GM13977 (cell line): ENCODE measurements at regions not wholly inside any gene's neighbourhood (a gene's known extent, or its start where the extent isn't known, plus 50 kb on each side); places are given as distances from the start of the nearest gene placed in this dataset.

Source experiments
- DNase-seq: peaks from one replicate; pipeline ENCODE4 v3.0.0; 2012; ENCODE audit warnings: low spot score
- in situ Hi-C: fragments of 300-500 bp; cut with MboI; formaldehyde crosslinking; loops from one replicate; pipeline ENCODE4 v1.12.0; 2022; ENCODE audit warnings: low sequenced_read_pairs, low pct_unique_long_range_greater_than_20kb, mixed read lengths, inconsistent platforms; ENCODE audit not compliant: unreplicated experiment
- TF ChIP-seq, protein P1 (sequence below): IDR thresholded peaks from 2 replicates; pipeline ENCODE4 v1.5.1; 2012; ENCODE audit warnings: mild to moderate bottlenecking, control low read depth; ENCODE audit not compliant: insufficient read depth; ENCODE audit errors: extremely low read depth, missing control alignments

- TF ChIP-seq, protein P1, sequence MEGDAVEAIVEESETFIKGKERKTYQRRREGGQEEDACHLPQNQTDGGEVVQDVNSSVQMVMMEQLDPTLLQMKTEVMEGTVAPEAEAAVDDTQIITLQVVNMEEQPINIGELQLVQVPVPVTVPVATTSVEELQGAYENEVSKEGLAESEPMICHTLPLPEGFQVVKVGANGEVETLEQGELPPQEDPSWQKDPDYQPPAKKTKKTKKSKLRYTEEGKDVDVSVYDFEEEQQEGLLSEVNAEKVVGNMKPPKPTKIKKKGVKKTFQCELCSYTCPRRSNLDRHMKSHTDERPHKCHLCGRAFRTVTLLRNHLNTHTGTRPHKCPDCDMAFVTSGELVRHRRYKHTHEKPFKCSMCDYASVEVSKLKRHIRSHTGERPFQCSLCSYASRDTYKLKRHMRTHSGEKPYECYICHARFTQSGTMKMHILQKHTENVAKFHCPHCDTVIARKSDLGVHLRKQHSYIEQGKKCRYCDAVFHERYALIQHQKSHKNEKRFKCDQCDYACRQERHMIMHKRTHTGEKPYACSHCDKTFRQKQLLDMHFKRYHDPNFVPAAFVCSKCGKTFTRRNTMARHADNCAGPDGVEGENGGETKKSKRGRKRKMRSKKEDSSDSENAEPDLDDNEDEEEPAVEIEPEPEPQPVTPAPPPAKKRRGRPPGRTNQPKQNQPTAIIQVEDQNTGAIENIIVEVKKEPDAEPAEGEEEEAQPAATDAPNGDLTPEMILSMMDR: no peak
- in situ Hi-C loops: no loop called here
Measured at GRCh38 chr16:14345512-14346115, 274.5 kb downstream of the MRTFB start.

DNA sequence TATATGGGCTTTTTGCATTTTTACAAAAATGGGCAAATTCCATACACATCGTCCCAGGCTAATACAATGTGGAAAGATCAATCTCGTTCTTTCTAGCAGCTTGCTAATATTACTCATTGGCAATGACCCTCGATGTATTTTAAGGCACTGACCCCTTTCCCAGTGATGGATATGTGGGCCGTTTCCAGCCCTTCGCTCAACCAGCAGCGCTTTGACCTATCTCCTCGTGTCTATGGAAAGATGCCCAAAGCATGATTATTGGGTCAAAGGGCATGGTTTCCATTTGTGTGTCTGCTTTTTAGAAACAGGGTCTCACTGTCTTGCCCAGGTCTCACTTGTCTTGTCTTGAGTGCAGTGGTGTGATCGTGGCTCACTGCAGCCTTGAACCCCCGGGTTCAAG lies 273.8 kb downstream of the MRTFB start:
- in situ Hi-C loops: no loop called here

More at GRCh38 chr16:14345512-14346115, 274.5 kb downstream of the MRTFB start:
- DNase-seq: no peak

DNA sequence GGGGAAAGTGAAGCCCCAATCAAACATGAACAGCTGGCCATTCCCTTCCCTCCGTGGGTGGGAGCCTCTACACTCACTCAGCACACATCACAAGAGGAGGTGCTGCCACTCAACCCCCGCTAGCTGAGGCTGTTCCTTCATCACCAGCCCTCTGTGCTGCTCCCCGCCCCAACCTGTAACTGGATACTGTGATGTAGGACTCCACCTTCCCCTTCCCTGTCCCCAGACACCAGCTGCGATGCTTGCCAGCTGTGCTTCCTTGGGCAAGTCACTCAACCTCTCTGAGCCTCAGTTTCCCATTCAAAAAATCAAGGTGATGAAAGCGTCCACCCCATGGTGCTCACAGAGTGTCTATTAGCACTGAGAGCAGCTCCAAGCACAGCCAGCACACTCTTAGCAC lies 273.2 kb downstream of the MRTFB start:
- in situ Hi-C loops: no loop called here
- no peak for DNase-seq
- TF ChIP-seq, protein P1: no peak

More for the DNA sequence above, 273.8 kb downstream of the MRTFB start:
- TF ChIP-seq, protein P1: no peak
- no peak for DNase-seq

DNA sequence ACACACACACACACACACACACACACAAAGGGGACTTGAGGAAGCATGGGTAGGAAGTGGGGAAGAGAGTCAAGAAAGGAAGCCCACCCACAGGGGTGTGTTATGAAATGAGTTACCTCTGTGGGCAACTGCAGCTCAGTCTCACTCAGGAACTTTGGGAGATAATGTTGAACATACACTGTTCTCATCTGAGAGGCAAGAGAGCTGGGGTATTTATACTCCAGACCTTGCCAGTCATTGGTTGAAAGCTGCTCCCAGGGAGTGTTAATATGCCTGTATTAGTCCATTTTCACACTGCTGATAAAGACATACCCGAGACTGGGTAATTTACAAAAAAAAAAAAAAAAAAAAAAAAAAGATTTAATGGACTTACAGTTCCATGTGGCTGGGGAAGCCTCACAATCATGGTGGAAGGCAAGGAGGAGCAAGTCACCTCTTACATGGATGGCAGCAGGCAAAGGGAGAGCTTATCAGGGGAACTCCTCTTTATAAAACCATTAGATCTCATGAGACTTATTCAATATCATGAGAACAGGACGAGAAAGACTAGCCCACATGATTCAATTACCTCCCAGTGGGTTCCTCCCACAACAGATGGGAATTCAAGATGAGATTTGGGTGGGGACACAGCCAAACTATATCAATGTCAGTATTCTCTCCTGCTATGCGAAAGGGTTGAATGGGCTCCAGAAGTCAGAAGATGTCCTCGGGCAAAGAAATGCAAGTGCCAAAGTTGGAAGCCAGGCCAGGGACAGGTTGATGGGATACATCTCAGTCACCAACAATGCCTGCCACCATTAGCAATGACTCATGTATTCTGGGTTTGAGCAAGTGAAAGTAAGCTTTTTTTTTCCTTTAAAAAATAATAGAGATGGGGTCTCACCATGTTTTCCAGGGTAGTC lies 270.5 kb downstream of the MRTFB start:
- TF ChIP-seq, protein P1: no peak
- in situ Hi-C loops: no loop called here
- no peak for DNase-seq

DNA sequence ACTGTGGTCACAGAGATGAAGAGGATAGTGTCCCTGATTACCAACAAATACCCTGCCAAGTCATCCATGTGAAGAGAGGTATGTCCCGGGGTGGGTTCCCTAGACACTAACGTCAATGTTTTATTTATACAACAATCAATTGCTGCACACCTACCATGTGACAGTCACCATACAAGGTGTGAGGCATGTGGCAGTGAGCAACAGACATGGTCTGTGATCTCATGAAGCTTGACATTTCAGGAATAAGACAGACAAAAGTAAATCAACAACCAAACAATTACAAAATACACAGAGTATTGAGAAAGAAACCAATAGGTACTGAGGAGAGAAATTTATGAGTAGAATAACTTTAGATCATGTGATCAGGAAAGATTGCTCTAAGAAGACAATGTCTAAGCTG lies 268.6 kb downstream of the MRTFB start:
- in situ Hi-C loops: no loop called here
- DNase-seq: no peak
- TF ChIP-seq, protein P1: no peak

GRCh38 chr16:14338969-14339368 lies 267.9 kb downstream of the MRTFB start:
- TF ChIP-seq, protein P1: no peak
- in situ Hi-C loops: no loop called here
- no peak for DNase-seq
